ELF-1 (cell line): ENCODE measurements at regions not wholly inside any gene's neighbourhood (a gene's known extent, or its start where the extent isn't known, plus 50 kb on each side); places are given as distances from the start of the nearest gene placed in this dataset.

Experiments
- DNase-seq: peaks from one replicate; pipeline ENCODE4 v3.0.0-alpha.2; 2016; ENCODE audit warnings: low read depth, low spot score

DNA sequence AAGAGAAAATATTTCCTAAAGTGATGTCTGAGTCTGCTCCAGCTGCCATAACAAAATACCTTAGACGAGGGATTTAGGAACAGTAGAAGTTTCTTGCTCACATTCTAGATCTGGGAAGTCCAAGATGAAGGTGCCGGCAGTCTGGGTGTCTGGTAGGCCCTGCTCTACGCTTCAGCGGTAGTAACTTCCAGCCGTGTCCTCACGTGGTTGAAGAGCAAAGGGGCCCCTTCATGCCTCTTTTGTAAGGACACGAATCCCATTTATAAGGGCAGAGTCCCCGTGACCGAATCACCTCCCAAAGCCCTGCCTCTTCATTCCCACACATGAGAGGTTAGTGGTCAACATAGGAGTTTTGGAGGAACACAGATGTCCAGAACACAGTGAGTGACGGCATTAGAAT lies 52.2 kb upstream of the INPP5A start:
- DNase-seq = no peak

DNA sequence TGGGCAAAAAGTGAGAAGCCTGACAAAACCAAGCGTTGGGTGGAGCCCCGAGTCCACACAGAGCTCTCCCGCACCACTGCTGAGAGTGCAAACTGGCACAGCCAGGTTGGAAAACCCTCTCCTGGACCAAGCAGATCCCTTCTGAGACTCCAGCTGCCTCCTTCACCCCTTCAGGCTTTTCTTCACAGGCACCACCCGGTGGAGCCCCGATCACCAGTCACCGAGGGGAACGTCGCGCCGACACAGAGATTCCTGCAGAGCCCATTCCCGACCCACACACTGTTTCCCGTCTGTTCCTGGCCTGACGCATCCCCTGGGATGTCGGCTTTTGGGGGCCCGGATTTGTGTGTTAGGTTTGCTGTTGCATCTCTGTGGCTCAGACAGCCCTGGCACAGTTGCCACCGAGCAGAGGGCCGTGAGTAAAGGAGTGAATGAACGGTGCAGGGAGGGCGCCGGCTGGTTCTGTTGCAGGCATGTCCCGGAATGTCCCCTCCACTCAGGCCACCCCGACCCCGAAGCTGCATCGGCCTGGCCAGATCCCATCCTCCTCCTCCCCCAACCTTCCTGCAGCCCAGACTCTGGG lies 51.0 kb upstream of the INPP5A start:
- DNase-seq = no peak

DNA sequence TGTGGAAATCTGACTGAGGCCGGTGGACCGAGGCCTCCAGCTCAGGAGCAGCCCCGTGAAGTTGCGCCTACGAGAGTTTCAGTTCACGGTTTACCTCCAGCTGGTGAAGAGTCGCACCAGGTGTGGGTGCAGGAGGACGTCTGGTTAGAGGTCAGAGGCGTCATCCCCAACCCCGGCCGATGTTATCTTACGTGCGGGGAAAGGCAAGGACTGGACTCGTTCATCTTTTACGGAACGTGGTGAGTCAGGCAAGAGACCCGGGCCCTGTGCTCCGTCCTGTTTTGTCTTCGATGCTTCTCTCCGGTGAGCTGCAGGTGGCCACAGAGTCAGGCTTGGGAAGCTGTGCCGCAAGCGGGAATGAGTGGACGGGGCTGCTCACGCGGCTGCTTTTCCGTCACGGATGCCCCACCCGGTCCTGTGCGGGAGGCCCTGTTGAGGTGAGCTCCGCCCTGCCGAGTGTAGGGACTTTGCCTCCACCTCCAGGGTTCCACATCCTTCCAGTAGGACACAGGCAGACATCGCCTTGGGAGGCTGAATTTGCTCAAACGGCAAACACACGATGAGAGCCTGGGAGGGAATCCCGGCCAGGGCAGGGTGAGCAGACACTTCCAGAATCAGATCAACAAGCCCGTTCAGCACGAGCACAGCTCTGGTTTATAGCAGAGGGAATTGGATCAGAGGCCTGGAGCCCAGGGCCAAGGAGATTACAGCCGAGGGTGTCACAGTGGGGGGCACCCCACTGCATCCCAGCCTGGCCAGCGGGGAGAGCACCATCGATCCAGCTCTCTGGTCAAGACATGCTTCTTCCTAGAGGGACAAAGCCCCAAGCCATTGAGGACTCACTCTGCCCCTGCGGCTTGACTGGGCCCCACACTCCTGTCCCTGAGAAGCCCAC lies 50.1 kb upstream of the INPP5A start:
- no peak for DNase-seq
